C1 segment of cervical spinal cord (tissue), 14 donors: ENCODE measurements at regions not wholly inside any gene's neighbourhood (a gene's known extent, or its start where the extent isn't known, plus 50 kb on each side); places are given as distances from the start of the nearest gene placed in this dataset.

Experiments
- DNase-seq, 14 donors: peaks; one replicate each; lab custom pipeline; 2025; lab: John Stamatoyannopoulos, UW

GRCh38 chr9:129273136-129273895, 95.3 kb upstream of the IER5L start:
- no peak for DNase-seq

- DNase-seq = no peak
Observed at GRCh38 chr9:129272348-129273025, 94.4 kb upstream of the IER5L start.

DNA sequence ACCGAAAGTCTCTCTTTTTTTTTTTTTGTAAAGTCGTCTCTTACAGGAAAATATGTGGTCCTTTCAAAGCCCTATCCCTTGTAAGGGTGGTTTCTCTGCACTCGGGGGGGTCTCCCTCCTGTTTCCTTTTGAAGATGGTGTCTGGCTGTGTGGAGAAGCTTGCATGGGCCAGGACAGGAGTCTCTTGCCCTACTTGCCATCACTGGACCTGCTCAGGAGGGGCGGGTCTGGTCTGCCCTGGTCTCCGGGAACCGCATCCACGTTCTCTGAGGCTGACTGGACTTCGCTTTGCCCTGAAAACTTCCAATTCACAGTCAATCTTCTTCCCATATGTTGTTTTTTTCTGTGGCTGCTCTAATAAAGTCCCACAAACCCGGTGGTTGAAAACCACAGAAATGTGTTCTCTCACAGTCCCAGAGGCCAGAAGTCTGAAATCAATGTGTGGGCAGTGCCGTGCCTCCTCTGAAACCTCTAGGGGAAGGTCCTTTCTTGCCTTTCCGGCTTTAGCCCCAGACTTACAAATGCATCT, 92.9 kb upstream of the IER5L start:
- DNase-seq = no peak

DNA sequence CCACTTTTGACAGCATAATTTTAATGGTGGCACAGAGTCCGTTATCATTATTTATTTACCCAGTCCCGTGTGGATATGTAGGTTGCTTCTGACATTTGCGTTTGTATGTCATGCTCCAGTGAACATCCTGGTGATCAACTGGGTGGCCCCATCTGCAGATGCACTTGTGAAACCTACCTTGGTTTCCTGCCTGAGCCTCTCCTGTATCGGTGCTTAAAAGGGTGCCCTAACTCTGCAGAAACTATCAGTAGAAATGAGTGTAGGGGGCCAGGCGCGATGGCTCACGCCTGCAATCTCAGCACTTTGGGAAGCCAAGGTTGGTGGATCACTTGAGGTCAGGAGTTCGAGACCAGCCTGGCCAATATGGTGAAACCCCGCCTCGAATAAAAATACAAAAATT, 92.1 kb upstream of the IER5L start:
- DNase-seq = no peak

DNA sequence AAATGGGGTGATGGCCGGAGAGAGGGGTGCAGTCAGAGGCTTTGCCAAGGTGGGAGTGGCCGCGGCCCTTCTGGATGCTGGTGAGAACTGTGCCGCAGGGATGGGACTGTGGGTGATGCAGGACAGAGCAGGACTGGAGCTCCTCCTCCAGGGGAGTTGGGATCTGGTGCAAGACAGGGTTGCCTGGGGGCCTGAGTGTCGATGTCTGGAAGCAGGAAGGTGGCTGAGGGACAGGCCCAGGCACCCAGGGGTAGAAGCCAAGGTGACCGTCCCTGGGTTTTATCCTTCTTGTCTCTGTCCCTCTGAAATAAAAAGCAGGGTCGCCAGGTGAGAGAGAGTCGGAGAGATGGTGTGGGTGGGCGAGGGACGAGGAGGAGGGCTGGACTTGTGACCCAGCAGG, 89.1 kb upstream of the IER5L start:
- DNase-seq = no peak

DNA sequence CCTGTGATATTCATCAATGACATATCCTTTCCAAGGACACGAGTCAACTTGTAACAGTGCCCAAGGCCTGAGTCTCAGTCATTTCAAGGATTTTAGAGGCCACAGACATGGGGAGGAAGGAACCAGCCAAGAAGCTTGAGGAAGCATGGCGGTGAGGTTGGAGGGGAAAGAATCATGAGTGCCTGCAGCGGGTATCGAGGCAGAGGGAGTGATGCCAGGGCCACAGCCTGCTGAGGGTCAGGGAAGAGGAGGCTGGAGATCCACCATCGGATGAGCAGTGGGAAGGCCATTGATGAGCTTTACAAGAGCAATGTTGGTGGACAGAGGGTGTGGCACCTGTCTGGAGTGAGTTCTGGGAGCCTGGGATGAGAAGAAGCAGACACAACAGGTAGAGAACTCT, 88.5 kb upstream of the IER5L start:
- no peak for DNase-seq

DNA sequence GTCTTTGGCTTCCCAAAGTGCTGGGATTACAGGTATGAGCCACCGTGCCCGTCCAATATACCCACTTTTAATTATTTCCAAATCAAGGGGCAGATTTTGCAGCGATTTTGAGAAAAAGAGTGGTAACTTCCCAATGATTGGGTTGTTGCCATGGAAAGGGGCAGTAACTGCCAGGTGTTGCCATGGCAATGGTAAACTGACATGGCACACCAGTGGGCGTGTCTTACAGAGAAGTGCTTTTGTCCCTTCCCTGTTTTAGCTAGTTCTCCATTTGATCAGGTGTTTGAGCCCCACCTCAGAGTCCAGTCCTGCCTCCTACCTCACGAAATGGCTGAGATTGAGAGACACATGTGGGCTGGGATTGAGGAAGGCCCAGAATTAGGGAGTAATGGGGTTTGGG, 86.3 kb upstream of the IER5L start:
- no peak for DNase-seq

GRCh38 chr9:129263836-129264235, 85.8 kb upstream of the IER5L start:
- no peak for DNase-seq

GRCh38 chr9:129262261-129262660, 84.2 kb upstream of the IER5L start:
- DNase-seq = no peak

DNA sequence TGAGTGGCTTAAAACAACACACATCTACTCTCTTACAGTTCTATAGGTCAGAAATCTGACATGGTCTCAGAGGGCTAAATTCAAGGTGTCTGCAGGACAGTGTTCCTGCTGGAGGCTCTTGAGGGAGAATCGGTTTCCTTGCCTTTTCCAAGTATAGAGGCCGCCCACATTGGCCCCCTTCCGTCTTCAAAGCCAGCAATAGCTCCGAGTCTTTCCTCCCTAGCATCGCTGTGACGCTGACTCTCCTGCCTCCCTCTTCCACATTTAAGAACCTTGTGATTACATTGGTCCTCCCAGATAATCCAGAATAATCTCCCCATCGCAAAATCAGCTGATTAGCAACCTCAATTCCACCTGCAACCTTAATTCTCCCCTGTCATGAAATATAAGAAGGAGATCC, 81.3 kb upstream of the IER5L start:
- DNase-seq = no peak

- DNase-seq = no peak
Observed at GRCh38 chr9:129258823-129259301, 80.8 kb upstream of the IER5L start.

DNA sequence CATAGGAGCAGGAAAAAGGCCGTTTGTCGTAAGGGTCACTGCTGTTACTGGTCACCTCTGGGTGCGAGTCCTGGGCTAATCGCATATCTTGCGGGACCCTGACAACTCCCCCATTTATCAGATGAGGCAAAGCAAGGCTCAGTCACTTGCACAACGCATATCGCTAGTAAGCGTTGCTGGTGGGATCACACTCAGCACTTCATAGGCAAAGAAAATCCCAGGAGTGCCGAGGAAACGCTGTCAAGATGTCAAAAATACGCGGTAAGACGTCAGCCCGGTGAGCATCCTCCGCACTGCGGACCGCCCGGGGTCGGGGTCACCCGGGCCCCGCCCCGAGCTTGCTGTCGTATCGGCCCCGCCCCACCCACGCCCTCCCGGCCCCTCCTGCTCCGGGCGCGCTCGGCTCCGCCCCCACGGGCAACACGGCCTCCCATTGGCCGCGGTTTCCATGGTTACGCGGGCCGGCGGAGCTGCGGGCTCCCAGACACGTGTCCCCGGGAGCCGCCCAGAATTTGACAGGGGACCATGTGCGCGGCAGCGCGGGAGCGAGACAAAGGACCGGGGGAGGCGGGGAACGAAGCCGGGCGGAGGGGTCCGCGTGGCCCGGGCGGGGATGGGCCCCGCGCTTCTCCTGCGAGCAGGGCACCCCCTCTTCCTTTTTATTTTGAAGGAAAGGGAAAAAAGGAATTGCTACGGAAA, 80.2 kb upstream of the IER5L start:
- peak; percentile 16 to 91 (median 64) for DNase-seq

DNA sequence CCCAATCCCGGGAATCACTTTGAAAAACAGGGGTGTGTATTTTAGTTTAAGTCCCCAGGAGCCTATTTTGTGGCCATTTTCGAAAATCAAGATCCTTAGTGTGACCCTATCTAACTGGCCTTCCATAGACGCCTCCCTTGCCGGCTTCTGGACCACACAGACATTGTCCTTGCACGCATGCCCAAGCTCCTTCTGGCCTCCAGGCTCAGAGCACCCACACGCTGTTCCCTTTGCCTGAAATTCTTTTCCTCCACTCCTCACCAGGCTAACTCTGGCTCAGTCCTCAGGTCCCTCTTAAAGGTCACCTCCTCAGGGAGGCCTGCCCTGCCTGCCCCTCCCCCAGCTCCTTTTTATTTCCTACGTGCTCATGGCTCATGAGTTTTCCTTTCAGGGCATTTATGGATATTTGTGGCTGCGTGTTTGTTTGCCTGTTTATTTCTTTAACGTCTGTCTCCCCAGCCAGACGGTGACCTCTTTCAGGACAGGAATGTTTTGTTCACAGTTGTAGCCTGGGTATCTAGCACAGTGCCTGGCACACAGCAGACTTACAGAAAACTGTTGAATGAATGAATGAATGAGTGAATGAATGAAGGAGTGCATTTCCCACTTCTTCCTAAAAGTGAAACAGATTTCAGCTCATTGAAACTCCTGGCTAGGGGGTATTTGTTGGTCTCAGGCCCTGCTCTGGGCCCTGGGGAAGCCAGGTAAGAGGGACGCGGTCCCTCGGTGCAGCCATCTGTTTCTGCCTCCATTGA, 79.1 kb upstream of the IER5L start:
- DNase-seq = no peak

DNA sequence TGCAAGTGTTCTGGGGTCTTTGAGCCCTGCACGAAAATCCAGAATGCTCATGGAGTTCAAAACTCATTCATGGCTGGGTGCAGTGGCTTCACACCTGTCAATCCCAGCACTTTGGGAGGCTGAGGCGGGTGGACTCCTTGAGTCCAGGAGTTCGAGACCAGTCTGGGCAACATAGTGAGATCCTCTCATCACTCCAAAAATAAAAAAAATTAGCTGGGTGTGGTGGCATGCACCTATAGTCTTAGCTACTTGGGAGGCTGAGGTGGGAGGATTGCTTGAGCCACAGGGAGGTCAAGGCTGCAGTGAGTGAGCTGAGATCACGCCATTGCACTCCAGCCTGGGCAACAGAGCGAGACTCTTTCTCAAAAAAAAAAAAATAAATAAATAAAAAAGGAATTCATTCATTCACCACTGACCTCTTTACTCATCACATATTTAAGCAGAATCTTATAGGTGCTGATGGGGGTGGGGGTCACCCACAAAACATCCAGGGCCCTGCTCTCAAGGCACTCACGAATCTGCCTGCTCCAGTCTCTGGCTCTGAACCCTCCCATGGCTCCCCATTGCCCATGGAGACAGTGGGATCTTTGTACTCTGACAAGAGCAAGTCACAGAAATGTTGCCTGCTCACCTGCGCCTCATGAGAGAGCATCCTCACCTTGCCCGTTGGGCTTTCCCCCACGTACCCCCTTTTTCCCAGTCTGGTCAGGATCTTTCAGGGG, 76.7 kb upstream of the IER5L start:
- no peak for DNase-seq

- peak in 3 of 14 donors; percentile 10 to 70 (median 18) for DNase-seq
Observed at GRCh38 chr9:129253803-129254381, 75.8 kb upstream of the IER5L start.

DNA sequence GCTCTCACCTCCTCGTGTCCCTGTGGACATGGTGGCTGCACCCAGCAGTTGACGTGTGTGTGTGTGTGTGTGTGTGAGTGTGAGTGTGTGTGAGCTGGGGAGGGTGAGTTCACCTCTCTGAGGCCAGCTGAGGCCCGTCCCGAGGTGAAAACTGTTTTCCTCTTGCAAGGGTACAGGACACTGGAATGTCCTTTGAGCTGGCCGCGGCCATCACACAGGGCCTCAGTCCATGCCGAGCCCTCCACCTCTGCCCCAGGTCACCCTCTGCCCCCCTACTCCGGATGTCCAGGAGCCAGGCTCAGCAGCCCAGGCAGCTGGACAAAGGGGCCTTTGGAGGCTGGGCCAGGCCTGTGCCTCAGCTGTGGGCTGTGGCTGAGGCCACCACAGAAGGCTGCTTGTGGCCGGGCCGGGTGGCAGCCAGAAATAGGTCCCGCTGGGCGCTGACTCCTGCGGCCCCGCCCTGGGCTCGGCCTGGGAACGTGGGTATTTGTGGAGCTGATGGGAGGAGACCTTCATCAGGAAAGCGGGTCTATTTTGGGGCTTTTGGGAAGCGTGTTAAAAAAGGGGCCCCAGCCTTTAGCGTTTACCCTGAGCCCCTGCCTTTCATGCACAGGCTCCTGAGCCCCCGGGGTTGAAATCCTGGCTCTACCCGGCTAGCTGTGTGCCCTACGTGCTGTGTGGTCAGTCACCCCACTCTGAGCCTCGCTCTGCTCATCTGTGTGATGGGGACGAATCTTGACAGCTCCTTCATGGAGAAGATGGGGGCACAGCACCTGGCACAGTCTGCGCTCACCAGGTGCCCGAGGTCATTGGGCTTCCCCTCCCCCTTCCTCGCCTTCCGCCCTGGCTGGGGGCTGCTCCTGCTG, 75.1 kb upstream of the IER5L start:
- DNase-seq = peak in 9 of 14 donors; percentile 3 to 62 (median 28)

GRCh38 chr9:129250786-129251185, 72.7 kb upstream of the IER5L start:
- no peak for DNase-seq

GRCh38 chr9:129247285-129248153, 69.5 kb upstream of the IER5L start:
- no peak for DNase-seq

- DNase-seq = no peak
Observed at GRCh38 chr9:129245276-129245675, 67.2 kb upstream of the IER5L start.
